Common myeloid progenitor, CD34-positive (primary cell): ENCODE measurements at regions not wholly inside any gene's neighbourhood (a gene's known extent, or its start where the extent isn't known, plus 50 kb on each side); places are given as distances from the start of the nearest gene placed in this dataset.

Experiments used
- CTCF ChIA-PET: fragments of 350-600 bp; sonication (Branson Sonifier 250); formaldehyde crosslinking; loops from one replicate; lab custom pipeline; 2021; ENCODE audit warnings: antibody characterized with exemption; lab: Charles Lee
- POLR2A ChIA-PET: fragments of 350-600 bp; sonication (Branson Sonifier 250); formaldehyde crosslinking; loops from one replicate; lab custom pipeline; 2021; ENCODE audit warnings: antibody characterized with exemption; lab: Charles Lee
- DNase-seq, 3 donors: peaks; one replicate each; pipeline versions ENCODE4 v3.0.0 to v3.0.0-alpha.2; 2013
- H3K27ac ChIP-seq, 2 experiments: 1 replicate in 1 of 2; 2 replicates in 1 of 2; pipeline ENCODE4 v1.7.0; 2013; ENCODE audit warnings: inconsistent platforms in 2 of 2, low read length in 2 of 2, mild to moderate bottlenecking in 2 of 2, low read depth in 1 of 2, moderate library complexity in 1 of 2; ENCODE audit not compliant: severe bottlenecking in 2 of 2, insufficient read depth in 1 of 2, poor library complexity in 1 of 2
- H3K27me3 ChIP-seq, 5 experiments: replicated peaks in 2 of 5; 1 replicate in 3 of 5; 2 replicates in 2 of 5; pipeline versions ENCODE4 v1.6.1 to v1.7.0; 2013; ENCODE audit warnings: low read length in 4 of 5, mild to moderate bottlenecking in 2 of 5, moderate library complexity in 2 of 5, inconsistent platforms in 1 of 5; ENCODE audit not compliant: insufficient read depth in 5 of 5, control insufficient read depth in 4 of 5
- H3K36me3 ChIP-seq, 4 experiments: 1 replicate in 2 of 4; 2 replicates in 2 of 4; pipeline versions ENCODE4 v1.6.1 to v1.7.0; 2013; ENCODE audit warnings: low read length in 3 of 4, control low read depth in 1 of 4, mild to moderate bottlenecking in 1 of 4; ENCODE audit not compliant: control insufficient read depth in 4 of 4, insufficient read depth in 4 of 4
- H3K4me1 ChIP-seq, 4 experiments: 1 replicate in 3 of 4; 2 replicates in 1 of 4; pipeline versions ENCODE4 v1.6.1 to v1.7.1; 2013; ENCODE audit warnings: low read length in 3 of 4, mild to moderate bottlenecking in 3 of 4, control low read depth in 1 of 4, inconsistent platforms in 1 of 4, moderate library complexity in 1 of 4; ENCODE audit not compliant: control insufficient read depth in 4 of 4, insufficient read depth in 4 of 4; ENCODE audit errors: control extremely low read depth in 1 of 4
- H3K4me3 ChIP-seq, 7 experiments: 1 replicate in 4 of 7; 2 replicates in 3 of 7; pipeline versions ENCODE4 v1.5.1 to v1.7.0; 2013; ENCODE audit warnings: mild to moderate bottlenecking in 7 of 7, low read length in 6 of 7, moderate library complexity in 6 of 7, inconsistent platforms in 2 of 7, low read depth in 2 of 7, control low read depth in 1 of 7; ENCODE audit not compliant: insufficient read depth in 4 of 7, control insufficient read depth in 1 of 7; ENCODE audit errors: extremely low read depth in 1 of 7
- H3K9me3 ChIP-seq, 5 experiments: 1 replicate in 4 of 5; 2 replicates in 1 of 5; pipeline versions ENCODE4 v1.6.1 to v1.7.1; 2013; ENCODE audit warnings: low read length in 4 of 5, mild to moderate bottlenecking in 2 of 5, inconsistent platforms in 1 of 5, low read depth in 1 of 5, moderate library complexity in 1 of 5; ENCODE audit not compliant: control insufficient read depth in 4 of 5, insufficient read depth in 2 of 5; ENCODE audit errors: control extremely low read depth in 1 of 5
- WGBS: methylation state at CpG from one replicate; pipeline ENCODE4 v1.1.5; 2013; ENCODE audit not compliant: insufficient coverage; 5-methylcytosine and 5-hydroxymethylcytosine counted together

DNA sequence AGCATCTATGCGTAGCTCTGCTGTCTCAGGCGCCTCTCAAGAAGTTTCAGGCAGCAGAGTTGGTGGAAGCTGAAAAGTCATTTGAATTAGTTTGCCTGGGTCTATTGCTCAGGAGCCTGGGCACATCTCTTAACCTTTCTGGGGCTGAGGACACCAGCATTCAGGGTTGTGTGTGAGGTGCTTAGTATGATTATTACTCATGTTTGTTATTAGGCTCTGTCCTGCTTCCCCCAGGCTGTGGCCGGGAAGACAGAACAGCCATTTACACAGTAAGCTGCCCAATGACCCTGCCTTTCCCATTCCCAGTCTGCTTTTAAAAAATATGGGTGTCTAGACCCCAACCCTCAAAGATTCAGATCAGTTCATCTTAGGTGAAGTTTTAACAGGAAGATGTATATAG, 53.9 kb upstream of the CACNA1E start:
- peaks cover 0 to 3% (median 0%) of the 10 kb centered on the region in 4 experiments for H3K4me1 ChIP-seq
- ChIA-PET POLR2A (no interaction called here), CTCF (interaction anchor here (0.9 to 1.1 kb wide), 2 partner anchors 10 to 13 kb away, joined by 3 to 4 read pairs; no protein-coding TSS in a partner anchor)
- H3K4me3 ChIP-seq: no peak overlapping the region
- H3K27me3 ChIP-seq: peaks cover 0 to 24% (median 2%) of the 10 kb centered on the region in 5 experiments
- WGBS: 94% methylated on average over 2 of the region's 3 CpGs
- H3K27ac ChIP-seq: no peak overlapping the region
- H3K9me3 ChIP-seq: no peaks in the 10 kb centered on the region
- DNase-seq: no peak
- H3K36me3 ChIP-seq: no peaks in the 10 kb centered on the region

- Histone ChIP-seq H3K4me3 (no peak overlapping the region), H3K27me3 (peaks cover 0 to 27% (median 3%) of the 10 kb centered on the region in 5 experiments), H3K4me1 (no peaks in the 10 kb centered on the region), H3K27ac (no peak overlapping the region), H3K36me3 (no peaks in the 10 kb centered on the region), H3K9me3 (no peaks in the 10 kb centered on the region)
- DNase-seq: peak in 2 of 3 donors; percentile 16 to 49
- ChIA-PET POLR2A (no interaction called here), CTCF (interaction anchor here (0.9 to 1.1 kb wide), 4 partner anchors 11 to 237 kb away, joined by 3 to 4 read pairs (median 3); no protein-coding TSS in a partner anchor)
- WGBS: 84% methylated on average over 7 of the region's 8 CpGs
Observed at GRCh38 chr1:181430015-181430885, 53.1 kb upstream of the CACNA1E start.
